ENCODE measurements at regions not wholly inside any gene's neighbourhood (a gene's known extent, or its start where the extent isn't known, plus 50 kb on each side); places are given as distances from the start of the nearest gene placed in this dataset.
"Not testable (repeated sequence)": the region's sequence is repeated elsewhere in the genome, so short reads cannot be mapped to it uniquely, and the experiment has no call there.

- DNase-seq (ENCODE audit: low read depth, low spot score), result no peak
These were observed 91.3 kb upstream of the DCLK2 start for GRCh38 chr4:149986917-149987316.

DNA sequence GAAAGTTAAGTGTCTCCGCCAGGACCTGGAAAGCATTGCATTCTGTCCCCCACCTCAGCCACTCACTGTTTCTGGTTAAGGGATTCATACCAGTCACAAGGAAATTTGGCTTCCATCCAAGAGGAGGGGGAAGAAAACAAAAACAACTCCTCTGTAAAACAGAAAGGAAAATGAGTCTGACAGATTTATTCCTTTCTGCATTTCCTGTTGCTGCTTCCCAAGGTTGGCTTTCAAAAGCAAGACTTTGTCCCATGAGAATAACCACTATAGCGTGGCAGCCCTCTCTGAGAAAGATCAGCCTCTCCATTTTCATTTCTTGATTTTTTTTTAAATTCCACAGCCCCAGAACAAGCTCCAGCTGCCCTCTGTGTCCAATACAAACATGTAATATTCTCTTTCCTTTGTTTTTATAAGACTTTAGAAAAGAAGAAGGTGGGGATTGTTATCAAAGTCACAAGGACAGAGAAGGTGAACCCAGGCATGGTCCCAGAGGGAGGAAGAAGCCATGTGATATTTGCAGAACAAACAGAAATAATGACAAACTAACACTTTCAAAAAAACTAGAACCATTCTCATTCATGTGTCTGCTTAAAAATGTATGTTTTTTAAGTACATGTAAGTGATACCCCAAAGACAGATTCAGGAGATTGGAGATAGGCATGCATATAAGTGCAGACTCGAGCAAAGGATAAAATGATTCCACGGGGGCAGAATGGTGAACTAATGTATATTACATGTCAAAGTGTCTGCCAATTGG, 90.7 kb upstream of the DCLK2 start:
- peak; percentile 20 for DNase-seq (ENCODE audit: low read depth, low spot score)

- no peak for DNase-seq (ENCODE audit: low read depth, low spot score)
These were observed 90.2 kb upstream of the DCLK2 start for GRCh38 chr4:149988087-149988410.

DNA sequence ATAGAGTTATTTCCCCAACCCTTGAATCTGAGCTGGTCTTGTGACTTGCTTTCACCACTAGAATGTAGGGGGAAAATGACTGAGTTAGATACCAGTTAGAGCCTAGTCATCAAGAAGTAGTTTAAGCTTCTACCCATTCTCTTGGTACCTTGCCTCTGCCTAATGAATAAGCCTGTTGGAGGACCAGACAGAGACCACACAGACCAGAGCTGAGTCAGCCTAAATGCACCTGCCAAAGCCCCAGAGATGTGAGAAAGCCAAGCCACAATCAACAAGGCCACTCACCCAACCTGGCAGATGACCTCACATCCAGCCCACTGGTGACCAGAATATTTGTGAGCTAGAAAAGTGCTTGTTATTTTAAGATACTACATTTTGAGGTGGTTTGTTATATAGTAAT, 85.2 kb upstream of the DCLK2 start:
- DNase-seq (ENCODE audit: low read depth, low spot score), result no peak

- DNase-seq (ENCODE audit: low read depth, low spot score), result no peak
These were observed 83.0 kb upstream of the DCLK2 start for GRCh38 chr4:149995134-149995756.

DNA sequence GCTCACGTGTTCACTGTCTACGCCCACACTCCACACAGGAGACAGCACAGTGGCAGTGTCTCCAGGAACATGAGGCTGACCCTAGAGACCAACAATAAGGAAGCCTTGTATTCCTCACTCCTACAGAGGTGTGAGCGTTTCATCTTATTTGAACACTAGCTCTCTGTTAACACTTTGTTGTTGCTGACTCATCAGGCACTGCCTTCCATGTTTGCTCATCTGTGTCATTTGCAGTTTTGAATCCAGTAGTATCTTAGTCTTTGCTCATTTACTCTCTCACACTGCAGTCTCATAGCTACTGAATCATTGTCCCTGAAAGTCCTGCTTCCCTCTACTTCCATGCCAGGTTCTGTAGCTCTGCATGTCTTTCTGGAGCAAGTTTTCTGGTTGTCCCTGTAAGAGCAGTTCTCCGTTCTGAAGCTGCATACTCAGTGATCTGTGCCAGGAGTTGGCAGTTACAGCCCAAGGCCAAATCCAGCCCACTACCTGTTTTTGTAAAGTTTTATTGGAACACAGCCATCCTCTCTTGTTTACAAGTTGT, 80.3 kb upstream of the DCLK2 start:
- DNase-seq (ENCODE audit: low read depth, low spot score), result no peak

- peak; percentile 37 for DNase-seq (ENCODE audit: low read depth, low spot score)
These were observed 78.7 kb upstream of the DCLK2 start for GRCh38 chr4:149999485-150000074.

DNA sequence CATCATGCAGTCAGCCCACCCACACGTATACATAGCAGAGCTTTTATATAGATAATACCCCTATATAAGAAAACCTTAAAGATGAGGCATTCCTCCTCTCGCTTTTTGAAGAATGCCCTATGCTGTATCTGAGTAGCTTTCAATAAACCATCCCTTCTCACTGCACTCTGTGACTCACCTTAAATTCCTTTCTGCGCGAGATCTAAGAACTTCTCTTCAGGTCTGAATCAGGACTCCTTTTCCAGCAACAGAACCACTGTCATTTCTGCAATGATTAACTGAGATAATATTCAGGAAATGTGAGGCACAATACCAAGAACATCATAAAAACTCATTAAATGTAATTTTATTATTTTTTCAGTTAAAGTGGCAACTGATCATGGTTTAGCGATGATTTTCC, 76.4 kb upstream of the DCLK2 start:
- DNase-seq (ENCODE audit: low read depth, low spot score), result no peak

- DNase-seq (ENCODE audit: low read depth, low spot score), result no peak
These were observed 75.7 kb upstream of the DCLK2 start for GRCh38 chr4:150002561-150002960.

GRCh38 chr4:150004481-150004880, 73.8 kb upstream of the DCLK2 start:
- DNase-seq (ENCODE audit: low read depth, low spot score), result no peak

DNA sequence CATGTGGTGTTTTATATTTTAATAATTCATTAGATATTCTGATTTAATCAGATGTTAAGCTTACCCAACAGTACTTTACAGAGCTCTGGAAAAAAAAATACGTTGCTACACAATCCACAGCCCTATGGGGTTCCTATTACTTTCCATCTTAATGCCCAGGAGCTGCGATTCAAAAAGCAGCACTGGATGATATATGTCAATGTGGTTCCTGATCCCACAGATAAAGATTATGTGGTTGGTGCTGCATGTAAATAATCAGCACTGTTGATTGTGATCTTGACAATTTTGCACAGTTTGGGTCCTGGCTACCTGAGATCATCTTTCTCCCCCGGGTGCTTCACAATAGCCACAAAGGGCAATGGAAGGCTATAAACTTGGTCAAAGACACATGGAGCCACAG, 72.7 kb upstream of the DCLK2 start:
- no peak for DNase-seq (ENCODE audit: low read depth, low spot score)

DNA sequence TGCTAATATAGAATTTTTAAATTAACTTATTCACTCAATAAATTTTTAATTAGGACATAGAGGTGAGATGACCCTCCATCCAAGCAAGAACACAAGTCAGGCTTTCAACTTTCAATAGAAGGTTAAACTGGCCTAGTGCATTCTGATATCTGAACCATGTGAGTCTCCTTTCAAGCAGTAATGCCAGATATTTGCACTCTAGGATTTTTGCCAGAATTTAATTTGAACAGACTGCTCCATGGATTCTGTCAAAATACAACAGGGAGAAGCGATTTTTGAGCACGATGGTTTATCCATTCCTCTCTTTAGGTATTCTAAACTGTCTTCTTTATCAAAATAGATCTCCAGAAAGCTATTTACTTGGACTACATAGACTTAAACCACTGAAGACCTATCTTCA, 72.0 kb upstream of the DCLK2 start:
- no peak for DNase-seq (ENCODE audit: low read depth, low spot score)

DNA sequence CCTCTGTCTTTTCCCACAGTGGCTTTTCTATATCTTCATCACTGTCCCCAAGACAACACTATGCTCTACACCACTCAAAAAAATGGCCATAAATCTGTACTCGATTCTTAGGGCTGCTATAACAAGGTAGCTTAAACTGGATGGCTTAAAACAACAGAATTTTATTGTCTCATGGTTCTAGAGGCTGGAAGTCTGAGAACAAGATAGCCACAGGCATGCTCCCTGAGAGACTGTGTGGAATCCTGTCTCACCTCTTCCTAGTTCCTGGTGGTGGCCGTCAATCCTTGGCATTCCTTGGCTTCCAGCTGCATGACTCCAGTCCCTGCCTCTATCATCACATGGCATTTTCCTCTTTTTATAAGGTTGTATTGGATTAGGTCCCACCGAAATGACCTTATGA, 70.7 kb upstream of the DCLK2 start:
- DNase-seq (ENCODE audit: low read depth, low spot score), result no peak

- DNase-seq (ENCODE audit: low read depth, low spot score), result no peak
These were observed 69.7 kb upstream of the DCLK2 start for GRCh38 chr4:150008546-150008945.

- DNase-seq (ENCODE audit: low read depth, low spot score), result no peak
These were observed 68.7 kb upstream of the DCLK2 start for GRCh38 chr4:150009533-150009932.

- no peak for DNase-seq (ENCODE audit: low read depth, low spot score)
These were observed 67.6 kb upstream of the DCLK2 start for GRCh38 chr4:150010525-150011126.

DNA sequence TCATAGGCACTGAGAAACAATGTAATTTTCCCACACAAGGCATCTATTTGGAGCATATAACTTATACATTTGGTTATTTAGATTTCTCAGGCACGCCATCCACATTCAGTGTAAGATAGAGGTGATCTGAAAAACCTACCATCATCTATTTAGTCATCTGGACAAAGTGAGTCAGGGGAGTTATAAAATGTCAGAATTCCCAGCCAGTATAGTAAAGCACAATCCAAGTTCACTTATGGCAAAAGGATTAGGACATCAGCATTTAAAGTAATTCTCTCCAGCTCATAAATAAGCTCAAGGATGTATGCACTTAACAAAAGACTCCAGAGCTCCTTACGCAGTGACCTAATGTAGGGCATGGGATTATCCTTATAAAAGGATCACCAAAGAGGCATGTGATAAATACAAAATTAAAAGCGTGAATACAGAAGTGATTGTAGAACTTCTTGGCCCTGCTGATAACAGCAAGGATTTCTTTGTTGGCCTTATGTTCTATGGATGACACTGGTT, 65.3 kb upstream of the DCLK2 start:
- no peak for DNase-seq (ENCODE audit: low read depth, low spot score)

DNA sequence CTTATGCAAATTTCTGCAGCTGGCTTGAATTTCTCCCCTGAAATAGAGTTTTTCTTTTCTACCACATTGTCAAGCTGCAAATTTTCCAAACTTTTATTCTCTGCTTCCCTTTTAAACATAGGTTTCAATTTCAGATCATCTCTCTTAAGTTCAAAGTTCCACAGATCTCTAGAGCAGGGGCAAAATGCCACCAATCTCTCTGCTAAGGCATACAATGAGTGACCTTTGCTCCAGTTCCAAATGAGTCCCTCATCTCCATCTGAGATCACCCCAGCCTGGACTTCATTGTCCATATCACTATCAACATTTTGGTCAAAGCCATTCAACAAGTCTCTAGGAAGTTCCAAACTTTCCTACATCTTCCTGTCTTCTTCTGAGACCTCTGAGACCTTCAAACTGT, 62.3 kb upstream of the DCLK2 start:
- DNase-seq (ENCODE audit: low read depth, low spot score), result not testable (repeated sequence)

GRCh38 chr4:150016621-150017020, 61.6 kb upstream of the DCLK2 start:
- DNase-seq (ENCODE audit: low read depth, low spot score), result not testable (repeated sequence)

DNA sequence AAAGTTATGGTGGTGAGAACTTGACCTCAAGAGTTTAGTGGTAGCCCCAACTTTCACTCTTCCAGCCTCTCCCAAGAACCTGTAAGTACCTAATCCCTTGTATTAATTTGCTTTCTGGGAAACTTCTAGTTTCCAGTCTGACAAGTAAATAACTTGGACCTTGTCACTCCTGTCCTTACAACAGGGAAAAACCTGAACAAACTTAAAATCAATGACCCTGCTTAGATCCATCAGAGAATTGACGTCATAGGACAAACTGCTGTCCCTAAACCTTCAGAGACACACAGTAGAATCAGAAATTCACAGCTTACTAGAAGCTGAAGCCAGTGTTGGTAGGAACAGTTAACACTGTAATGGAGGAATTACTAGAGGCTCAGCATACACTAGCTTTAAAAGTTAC, 60.0 kb upstream of the DCLK2 start:
- no peak for DNase-seq (ENCODE audit: low read depth, low spot score)

DNA sequence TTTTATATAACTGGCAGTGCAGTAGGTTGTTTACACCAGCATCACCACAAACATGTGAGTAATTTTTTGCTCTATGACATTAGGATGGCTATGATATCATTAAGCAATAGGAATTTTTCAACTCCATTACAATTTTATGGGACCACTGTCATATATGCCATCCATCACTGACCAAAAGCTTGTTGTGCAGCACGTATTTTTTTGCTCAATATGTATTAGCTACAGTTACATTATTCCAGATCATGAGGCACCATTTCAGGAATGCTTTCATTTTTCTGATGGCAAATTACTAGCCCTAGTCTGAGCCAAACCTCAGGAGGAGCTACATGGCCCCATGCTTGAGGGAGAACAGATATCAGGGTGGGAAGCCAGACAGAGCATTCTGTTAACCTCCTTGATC, 56.8 kb upstream of the DCLK2 start:
- no peak for DNase-seq (ENCODE audit: low read depth, low spot score)

DNA sequence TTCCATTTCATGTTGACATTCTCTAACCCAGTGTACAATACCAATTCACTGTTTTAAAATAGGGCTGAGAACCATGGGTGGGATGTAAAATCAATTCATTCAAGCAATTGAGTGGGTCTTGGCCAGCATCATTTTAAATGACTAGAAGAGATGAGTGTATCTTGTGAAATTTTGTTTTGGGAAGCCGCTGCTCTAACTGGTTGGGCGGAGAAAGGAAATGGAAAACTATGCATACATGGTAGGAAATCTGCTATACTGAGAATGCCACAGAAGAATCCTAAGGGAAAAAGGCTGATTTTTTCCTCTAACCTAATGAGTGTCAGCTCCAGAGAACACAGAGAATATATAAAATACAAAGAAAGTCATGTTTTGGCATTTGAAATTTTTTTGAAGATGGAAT, 54.8 kb upstream of the DCLK2 start:
- no peak for DNase-seq (ENCODE audit: low read depth, low spot score)

Data from pulmonary artery endothelial cell (primary cell).